Coronary artery (tissue), 2 donors: ENCODE measurements at regions not wholly inside any gene's neighbourhood (a gene's known extent, or its start where the extent isn't known, plus 50 kb on each side); places are given as distances from the start of the nearest gene placed in this dataset.

Experiments used
- DNase-seq: peaks from one replicate; pipeline ENCODE4 v3.0.0-alpha.2; 2017; ENCODE audit warnings: low spot score
- H3K27ac ChIP-seq, 2 donors: fragments of 200-600 bp; sonication (generic); one replicate each; pipeline ENCODE4 v1.5.1; 2016 to 2019
- H3K4me3 ChIP-seq: fragments of 200-600 bp; sonication (generic); 2 replicates; pipeline ENCODE4 v1.5.1; 2016; ENCODE audit warnings: mild to moderate bottlenecking, moderate library complexity
- TF ChIP-seq, protein P1 (sequence below): fragments of 200-600 bp; sonication (generic); IDR thresholded peaks from one replicate; pipeline ENCODE4 v1.5.1; 2019; ENCODE audit warnings: antibody characterized with exemption

DNA sequence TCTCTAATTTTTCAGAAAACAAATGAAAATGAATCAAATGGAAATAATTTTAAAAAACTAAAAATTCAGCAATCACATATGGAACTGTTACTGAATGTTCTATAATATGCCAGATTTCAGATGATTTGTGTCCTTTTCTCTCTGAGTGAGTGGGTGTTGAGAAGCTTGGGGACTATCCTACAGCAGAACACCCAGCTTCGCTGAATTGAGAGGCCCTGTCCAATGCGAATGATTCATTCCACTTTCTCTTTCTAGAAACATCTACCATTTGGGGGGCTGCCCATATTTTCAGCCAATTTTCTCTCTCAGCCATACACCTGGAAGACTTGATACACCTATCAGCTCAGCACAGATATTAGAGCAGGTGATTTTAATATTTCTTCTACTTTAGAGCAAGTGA, 1666.7 kb downstream of the EFNB2 start:
- TF ChIP-seq, protein P1, sequence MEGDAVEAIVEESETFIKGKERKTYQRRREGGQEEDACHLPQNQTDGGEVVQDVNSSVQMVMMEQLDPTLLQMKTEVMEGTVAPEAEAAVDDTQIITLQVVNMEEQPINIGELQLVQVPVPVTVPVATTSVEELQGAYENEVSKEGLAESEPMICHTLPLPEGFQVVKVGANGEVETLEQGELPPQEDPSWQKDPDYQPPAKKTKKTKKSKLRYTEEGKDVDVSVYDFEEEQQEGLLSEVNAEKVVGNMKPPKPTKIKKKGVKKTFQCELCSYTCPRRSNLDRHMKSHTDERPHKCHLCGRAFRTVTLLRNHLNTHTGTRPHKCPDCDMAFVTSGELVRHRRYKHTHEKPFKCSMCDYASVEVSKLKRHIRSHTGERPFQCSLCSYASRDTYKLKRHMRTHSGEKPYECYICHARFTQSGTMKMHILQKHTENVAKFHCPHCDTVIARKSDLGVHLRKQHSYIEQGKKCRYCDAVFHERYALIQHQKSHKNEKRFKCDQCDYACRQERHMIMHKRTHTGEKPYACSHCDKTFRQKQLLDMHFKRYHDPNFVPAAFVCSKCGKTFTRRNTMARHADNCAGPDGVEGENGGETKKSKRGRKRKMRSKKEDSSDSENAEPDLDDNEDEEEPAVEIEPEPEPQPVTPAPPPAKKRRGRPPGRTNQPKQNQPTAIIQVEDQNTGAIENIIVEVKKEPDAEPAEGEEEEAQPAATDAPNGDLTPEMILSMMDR = no peak

DNA sequence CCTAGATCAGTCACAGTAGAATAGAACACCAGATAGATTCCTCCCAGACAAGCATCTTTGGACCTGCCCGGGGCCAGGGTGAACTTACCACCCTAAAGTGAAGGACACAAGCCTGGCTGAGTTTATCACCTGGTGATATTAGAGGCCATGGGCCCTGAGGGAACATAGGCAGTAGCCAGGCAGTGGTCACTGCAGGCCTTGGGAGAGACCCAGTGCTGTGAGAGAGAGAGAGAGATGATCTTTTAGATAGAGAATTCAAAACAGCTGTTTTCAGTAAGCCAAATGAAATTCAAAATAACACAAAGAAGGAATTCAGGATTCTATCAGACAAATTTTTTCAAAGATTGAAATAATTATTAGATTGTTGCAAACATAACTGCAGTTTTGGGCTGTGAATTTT, 1679.9 kb downstream of the EFNB2 start:
- Histone ChIP-seq H3K27ac (no peak overlapping the region), H3K4me3 (no peak overlapping the region)
- no peak for DNase-seq
- TF ChIP-seq, protein P1 = no peak

More for the DNA sequence above, 1666.7 kb downstream of the EFNB2 start:
- H3K4me3 ChIP-seq = no peak overlapping the region
- H3K27ac ChIP-seq = no peak overlapping the region
- no peak for DNase-seq

DNA sequence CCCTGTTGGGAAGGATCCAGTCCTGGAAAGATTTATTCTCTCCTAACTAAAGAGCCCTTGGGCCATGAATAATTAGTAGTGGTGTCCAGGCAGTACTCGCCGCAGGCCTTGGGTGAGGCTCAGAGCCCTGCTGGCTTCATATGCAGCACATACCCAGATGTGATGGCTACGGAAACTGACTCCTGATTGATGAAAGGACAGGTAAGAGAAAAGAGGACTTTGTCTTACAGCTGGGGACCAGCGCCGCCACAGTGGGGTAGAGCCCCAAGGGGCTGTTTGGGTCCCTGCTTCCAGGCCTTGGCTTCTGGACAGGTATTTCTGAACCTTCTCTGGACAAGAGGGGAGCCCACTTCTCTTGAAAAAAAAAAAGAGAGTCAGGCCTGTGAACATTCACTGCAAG, 1680.8 kb downstream of the EFNB2 start:
- no peak for DNase-seq
- TF ChIP-seq, protein P1 = no peak
- Histone ChIP-seq H3K27ac (no peak overlapping the region), H3K4me3 (no peak overlapping the region)

DNA sequence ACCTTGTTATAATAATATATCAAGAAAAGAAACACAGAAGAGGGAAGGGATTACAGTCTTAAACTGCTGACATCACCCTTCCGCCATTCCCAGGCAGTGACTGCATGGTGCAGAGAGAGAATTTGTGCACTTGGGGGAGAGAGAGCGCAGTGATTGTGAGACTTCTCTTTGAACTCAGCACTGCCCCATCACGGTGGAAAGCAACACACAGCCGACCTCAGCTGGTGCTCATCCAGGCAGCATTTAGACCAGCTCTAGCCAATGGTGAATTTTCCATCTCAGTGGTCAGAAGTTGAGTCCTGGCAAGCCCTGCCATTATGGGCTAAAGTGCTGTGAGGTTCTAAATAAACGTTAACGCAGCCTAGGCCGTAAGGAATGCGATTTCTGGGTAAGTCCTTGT, 1681.5 kb downstream of the EFNB2 start:
- no peak overlapping the region for H3K4me3 ChIP-seq
- no peak overlapping the region for H3K27ac ChIP-seq
- DNase-seq = no peak
- TF ChIP-seq, protein P1 = no peak

GRCh38 chr13:104847922-104848321, 1687.5 kb downstream of the EFNB2 start:
- TF ChIP-seq, protein P1 = no peak
- H3K27ac ChIP-seq = no peak overlapping the region
- H3K4me3 ChIP-seq = no peak overlapping the region
- DNase-seq = no peak

DNA sequence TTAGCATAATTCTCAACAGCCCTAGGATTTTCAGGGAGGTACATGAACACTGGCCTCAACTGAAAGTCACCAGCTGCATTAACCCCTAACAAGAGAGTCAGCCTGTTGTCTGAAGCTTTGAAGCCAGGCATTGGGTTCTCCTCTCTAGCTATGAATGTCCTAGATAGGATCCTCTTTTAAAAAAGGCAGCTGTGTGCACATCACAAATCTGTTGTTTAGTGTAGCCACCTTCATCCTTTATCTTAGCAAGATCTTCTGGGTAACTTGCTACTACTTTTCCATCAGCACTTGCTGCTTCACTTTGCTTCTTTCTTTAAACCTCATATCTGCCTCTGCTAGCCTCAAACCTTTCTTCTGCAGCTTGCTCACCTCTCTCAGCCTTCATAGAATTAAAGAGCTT, 1692.1 kb downstream of the EFNB2 start:
- H3K27ac ChIP-seq = no peak overlapping the region
- TF ChIP-seq, protein P1 = no peak
- no peak for DNase-seq

DNA sequence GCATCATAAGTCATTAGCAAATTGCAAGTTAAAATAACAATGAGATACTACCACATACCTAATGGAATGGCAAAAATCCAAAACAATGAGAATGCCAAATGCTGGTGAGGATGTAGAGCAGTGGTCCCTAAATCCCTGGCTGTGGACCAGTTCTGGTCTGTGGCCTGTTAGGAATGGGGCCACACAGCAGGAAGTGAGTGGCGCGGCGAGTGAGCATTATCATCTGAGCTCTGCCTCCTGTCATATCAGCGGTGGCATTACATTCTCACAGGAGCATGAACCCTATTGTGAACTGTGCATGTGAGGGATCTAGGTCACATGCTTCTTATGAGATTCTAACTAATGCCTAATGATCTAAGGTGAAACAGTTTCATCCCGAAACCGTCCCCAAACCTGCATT, 1694.4 kb downstream of the EFNB2 start:
- TF ChIP-seq, protein P1 = no peak
- no peak for DNase-seq
- Histone ChIP-seq H3K4me3 (no peak overlapping the region), H3K27ac (no peak overlapping the region)

More for the DNA sequence above, 1692.1 kb downstream of the EFNB2 start:
- no peak overlapping the region for H3K4me3 ChIP-seq
